GM21723 (cell line): ENCODE measurements at regions not wholly inside any gene's neighbourhood (a gene's known extent, or its start where the extent isn't known, plus 50 kb on each side); places are given as distances from the start of the nearest gene placed in this dataset.
"Not testable (repeated sequence)": the region's sequence is repeated elsewhere in the genome, so short reads cannot be mapped to it uniquely, and the experiment has no call there.

Source experiments
- ATAC-seq: cut with Tn5 transposase; IDR thresholded peaks from one replicate; pipeline ENCODE4 v1.9.1; 2021; ENCODE audit warnings: mild to moderate bottlenecking, moderate library complexity; ENCODE audit not compliant: unreplicated experiment

DNA sequence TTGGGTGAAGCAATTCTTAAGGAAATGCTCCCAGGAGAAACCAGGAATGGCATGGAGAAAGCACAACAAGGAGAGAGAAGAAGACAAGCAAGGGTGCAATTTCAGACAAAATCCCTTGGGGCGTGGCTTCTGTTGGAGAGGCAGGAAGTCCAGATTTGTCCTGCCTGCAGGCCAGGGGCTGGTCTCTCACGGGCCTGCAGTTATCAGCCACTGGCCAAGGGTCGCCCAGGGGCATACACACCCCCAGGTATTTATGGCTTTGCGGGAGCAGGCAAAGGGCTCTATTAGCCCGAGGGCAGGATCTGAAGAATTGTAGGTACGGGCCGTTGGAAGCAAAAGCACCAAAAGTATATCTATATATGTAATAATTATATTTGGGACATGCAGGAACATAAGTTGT, 87.7 kb downstream of the IYD start:
- ATAC-seq: no peak

GRCh38 chr6:150456902-150457643, 88.3 kb downstream of the IYD start:
- ATAC-seq: no peak

GRCh38 chr6:150458579-150458978, 89.8 kb downstream of the IYD start:
- no peak for ATAC-seq

DNA sequence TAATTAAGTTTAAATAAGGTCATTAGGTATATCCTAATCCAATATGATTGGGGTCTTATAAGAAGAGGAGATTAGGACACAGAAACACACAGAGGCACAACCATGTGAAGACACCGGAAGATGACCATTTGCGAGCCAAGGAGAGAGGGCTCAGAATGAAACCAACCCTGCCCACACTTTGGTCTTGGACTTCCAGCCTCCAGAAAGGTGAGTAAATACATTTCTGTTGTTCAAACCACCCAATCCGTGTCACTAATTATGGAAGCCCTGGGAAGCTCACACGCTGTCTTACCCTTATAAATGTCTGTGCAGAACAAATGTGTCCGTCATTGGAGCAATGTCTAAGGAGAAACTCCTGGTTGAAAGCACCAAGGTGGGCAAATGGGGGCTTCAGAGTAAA, 95.0 kb downstream of the IYD start:
- ATAC-seq: no peak

- ATAC-seq: no peak
Observed at GRCh38 chr6:150464966-150465365, 96.2 kb downstream of the IYD start.

GRCh38 chr6:150465610-150466009, 96.8 kb downstream of the IYD start:
- no peak for ATAC-seq

GRCh38 chr6:150466196-150466595, 97.4 kb downstream of the IYD start:
- ATAC-seq: no peak

DNA sequence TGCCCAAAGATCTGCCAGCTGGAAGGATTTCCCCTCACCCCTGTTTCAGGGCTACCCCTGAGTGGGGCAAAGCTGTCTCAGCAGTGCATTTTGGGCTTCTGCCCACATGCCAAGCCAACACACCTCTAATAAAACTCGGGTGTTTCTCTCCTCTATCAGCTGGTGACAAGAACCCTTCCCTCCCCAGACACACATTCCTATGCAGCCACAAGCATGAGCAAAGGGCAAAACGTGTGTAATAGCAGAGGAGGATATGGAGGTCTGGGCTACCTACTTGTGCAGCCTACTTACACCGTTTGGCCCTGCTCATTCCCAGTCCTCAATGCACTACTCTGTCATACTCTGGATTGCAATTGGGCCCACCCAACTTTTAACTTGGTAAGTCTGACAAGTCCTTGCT, 101.3 kb downstream of the IYD start:
- no peak for ATAC-seq

DNA sequence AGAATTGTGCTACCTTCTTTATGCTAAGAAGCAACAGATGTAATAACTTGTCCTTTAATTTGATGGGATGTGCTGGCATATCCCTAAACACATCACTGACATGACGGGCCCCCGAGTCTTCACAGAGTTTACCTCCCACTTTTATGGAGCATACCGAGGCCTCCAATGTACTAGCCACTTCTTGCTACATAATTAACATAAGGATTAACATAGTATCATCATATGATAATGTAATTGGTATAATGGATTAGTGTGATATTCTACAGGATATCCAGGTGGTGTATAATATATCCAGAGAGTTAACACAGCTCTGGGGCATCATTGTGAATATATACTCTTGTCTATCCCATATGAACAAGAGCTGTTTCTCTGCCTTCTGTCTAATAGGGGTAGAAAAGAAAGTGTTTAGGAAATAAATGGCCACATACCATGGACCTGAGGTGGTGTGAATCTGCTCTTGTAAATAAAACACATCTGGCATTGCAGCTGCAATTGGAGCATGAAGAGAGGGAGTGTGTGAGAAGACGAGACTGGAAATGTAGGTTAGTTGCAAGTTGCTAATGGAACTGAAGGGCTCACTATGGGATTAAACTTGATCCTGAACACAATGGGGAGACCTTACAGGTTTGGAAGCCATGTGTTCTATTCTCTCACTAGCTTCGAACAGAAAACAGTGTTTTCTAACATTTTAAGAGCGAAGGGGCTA, 102.3 kb downstream of the IYD start:
- ATAC-seq: no peak

DNA sequence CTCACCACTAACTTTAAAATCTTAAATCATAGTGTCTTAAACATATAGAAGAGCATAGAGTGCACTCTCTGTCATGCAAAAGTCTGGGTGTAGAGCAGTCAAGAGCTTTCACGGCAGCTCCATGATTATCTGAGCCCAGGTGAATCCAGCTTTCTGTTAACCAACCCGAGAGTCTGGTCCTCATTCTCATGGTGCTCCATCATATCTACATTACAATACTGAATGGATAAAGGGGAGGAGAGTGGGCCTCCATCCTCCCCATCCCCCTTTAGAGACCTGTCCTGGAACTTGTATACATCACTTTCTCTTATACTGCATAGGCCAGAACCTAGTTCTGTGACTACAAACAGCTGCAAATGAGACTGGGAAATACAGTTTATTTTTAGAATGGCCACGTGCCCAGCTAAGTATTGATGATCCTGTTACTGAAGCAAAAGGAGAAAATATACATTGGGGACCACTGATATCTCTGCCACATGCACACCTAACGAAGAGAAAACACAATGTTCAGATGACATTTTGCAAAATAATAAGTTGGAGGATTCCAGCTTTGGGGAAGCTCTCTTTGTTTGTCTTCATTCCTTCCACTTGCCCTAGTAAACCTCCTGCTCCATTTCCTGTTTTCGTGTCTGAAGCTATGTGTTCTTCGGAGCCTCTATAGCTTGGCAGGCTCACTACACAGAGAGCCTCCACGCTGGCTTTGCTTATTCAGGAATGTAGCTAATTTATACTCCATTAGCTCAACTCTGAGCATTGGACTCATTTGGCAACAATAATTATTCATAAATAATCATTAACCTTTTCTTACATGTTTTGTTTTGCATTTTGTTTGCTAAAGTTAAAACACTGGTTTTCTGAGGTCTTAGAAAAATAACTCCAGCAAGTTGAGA, 110.1 kb downstream of the IYD start:
- ATAC-seq: no peak

GRCh38 chr6:150482883-150483409, 114.1 kb downstream of the IYD start:
- ATAC-seq: no peak

DNA sequence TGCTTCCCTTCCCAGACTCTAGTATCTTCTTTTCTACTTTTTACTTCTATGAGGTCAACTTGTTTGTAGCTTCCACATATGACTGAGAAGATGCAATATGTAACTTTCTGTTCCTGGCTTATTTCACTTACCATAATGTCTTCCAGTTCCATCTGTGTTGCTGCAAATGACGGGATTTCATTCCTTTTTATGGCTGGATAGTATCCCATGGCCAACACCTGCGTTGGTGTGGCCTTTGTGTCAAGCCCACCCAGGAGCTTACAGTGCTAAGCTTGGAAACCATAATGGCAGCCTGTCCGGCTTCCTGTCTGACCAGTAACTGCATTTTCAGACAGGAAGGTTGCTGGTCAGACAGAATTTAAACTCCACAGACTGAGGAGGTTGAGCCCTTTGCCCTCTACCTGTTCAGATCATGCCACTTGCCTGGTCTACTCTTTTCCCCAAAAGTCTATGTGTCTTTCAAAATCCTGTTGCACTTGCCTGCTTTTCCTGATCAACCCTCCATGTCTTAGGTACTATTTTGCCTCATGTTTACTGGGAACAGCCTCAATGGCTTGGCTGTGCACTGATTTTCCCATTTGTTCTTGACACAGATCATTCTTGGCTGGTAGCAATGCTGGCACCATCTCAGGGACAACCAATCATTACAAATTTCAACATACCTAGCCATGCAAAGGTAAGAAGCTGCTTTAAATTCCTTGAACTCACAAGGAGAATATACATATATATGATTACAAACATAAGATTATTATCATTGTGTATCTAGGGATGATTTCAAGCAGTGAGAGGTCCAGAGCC, 114.3 kb upstream of the PLEKHG1 start:
- no peak for ATAC-seq

GRCh38 chr6:150486048-150486447, 113.6 kb upstream of the PLEKHG1 start:
- ATAC-seq: no peak

DNA sequence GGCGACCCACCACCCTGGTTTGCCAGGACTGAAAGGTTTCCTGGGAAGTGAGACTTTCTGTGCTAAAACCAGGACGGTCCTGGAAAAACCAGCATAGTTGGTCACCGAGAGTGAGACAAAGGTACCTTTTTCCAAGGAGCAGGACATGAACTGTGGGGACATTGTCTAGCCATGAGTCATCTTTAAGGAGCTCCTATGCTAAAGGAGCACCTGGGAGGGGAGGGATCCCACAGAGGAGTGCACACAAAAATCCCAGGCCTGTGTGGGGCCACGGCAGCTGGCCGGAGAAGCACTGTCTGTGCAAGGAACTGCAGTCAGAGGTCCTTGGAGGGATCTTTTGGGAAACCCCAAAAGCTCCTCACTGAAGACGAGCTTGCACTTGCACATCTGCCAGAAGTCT, 109.1 kb upstream of the PLEKHG1 start:
- ATAC-seq: peak; percentile 7

- ATAC-seq: peak; percentile 87
Observed at GRCh38 chr6:150491131-150491810, 108.4 kb upstream of the PLEKHG1 start.

DNA sequence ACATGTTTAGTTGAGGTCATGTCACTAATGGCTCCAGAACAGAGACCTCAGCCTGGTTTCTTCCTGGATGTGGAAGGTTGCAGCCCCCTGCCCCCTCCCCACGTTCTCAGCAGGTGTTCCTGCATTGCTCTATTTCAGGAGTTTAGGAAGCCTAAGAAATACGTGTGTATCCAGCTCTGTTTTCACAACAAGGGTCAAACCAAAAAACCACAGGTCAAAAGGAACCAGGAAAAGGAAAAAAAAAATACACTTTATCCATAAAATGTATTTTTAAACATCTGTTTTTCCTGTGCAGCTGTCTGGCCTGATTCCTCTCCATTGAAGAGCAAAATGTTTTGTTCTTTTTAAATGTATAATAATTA, 107.9 kb upstream of the PLEKHG1 start:
- no peak for ATAC-seq

DNA sequence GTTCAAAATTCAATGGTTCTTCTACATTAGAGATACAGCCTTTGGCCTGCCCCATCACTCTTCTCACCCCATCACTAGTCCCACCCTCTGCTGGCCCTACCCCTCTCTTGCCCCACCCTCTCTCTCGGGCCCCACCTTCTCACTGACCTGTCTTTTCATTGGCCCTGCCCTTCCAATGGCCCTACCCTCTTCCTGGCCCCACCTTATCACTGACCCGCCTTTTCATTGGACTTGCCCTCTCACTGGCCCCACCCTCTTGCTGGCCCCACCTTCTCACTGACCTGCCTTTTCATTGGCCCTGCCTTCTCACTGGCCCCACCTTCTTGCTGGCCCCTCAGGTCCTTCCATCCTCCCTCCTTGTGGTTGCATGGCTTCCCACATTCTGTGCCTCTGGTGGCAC, 107.2 kb upstream of the PLEKHG1 start:
- no peak for ATAC-seq

DNA sequence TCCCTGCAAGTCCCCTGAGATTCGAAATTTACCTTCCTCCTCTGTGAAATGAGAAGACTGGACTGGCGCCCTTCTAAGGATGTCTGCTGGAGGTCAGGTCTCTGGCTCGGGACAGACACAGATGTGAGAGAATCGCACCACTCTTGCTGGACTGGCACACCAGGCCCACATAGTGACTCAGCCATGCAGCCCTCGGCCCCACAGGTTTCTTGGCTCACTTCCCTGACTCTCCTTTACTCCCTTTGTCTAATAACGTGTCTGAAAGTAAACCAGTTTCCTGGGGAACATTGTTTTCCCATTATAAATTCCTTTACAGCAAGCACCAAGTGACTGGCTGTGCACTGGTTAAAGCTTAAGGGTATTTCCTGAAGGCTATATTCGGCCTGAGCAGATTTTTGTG, 106.7 kb upstream of the PLEKHG1 start:
- ATAC-seq: no peak

DNA sequence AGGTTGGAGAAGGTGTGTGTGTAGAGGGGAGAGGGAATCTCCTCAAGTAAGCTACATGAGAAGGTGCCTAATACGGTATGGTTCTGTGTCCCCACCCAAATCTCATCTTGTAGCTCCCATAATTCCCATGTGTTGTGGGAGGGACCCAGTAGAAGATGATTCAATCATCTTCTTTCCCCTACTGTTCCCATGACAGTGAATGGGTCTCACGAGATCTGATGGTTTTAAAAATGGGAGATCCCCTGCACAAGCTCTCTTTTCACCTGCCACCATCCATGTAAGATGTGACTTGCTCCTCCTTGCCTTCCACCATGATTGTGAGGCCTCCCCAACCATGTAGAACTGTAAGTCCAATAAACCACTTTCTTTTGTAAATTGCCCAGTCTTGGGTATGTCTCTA, 106.1 kb upstream of the PLEKHG1 start:
- ATAC-seq: not testable (repeated sequence)

DNA sequence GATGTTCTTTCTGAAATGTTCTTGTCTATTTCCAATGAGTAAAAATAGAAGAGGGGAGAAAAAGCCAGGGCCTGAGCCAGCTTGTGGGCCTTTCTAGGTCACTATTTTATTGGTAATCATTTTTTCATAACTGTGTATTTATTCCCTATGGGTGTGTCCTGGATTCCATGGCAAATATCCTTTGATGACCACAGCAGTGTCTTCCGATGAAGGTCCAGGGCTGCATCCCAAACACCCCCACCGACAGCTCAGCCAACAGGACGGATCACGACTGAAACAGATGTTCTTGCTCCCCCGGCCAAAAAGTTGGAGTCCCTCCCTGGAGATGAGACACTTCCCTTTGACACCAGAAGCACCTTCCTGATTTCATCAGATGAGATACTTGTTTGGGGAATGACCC, 105.4 kb upstream of the PLEKHG1 start:
- no peak for ATAC-seq
